ENCODE measurements at regions not wholly inside any gene's neighbourhood (a gene's known extent, or its start where the extent isn't known, plus 50 kb on each side); places are given as distances from the start of the nearest gene placed in this dataset.
"Not testable (repeated sequence)": the region's sequence is repeated elsewhere in the genome, so short reads cannot be mapped to it uniquely, and the experiment has no call there.

DNA sequence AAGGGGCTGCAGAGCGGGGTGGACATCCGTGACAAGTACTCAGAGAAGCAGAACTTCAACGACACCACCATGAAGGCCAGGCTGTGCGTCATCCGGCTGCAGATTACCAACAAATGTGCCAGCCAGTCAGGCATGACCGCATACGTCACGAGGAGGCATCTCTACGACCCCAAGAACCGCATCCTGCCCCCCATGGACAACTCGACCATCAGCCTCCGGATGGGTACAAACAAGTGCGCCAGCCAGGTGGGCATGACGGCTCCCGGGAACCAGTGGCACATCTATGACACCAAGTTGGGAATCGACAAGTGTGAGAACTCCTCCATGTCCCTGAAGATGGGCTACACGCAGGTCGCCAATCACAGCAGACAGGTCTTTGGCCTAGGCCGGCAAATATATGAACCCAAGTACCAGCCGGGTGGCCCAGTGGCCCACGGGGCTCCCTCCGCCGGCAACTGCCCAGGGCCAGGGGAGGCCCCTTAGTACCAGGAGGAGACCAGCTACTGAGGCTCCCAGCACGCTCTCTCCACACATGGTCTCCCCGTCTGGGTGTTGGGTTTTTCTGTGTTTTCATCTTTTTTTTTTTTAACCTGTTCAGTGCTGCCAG lies 133.4 kb upstream of the TEKT4 start:
- not testable (repeated sequence) for DNase-seq

DNA sequence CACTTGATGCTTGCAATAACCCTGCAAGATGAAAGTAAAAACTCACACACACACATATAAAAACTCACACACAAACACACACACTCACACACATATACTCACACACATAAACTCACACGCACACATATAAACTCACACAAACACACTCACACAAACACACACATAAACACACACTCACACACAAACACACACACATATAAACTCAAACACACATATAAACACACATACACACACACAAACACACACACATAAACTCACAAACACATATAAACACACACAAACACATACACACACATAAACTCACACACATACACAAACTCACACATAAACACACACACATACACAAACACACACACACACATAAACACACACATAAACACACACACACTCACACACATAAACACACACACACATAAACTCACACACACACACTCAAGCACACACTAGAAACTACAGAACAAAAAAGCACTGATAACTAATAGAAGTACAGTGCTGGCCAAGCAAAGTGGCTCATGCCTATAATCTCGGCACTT lies 117.7 kb upstream of the TEKT4 start:
- no peak for DNase-seq

DNA sequence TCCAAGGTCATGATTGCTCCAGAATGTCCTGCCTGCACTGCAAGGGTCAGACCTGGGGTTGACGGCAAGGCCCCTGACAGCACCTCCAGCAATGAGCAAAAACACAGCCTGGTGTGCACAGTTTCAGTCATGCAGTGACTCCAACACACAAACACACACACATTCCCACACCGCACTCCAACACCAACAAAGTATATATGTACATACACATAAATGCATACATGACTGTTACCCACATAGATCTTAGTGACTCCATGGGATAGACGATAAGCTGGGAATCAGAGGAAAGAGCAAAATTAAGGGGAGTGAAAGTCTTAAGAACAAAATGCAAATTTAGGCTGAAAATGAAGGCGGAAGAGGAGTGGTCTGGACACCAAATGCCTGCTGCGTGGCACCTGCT lies 112.7 kb upstream of the TEKT4 start:
- DNase-seq: no peak

DNA sequence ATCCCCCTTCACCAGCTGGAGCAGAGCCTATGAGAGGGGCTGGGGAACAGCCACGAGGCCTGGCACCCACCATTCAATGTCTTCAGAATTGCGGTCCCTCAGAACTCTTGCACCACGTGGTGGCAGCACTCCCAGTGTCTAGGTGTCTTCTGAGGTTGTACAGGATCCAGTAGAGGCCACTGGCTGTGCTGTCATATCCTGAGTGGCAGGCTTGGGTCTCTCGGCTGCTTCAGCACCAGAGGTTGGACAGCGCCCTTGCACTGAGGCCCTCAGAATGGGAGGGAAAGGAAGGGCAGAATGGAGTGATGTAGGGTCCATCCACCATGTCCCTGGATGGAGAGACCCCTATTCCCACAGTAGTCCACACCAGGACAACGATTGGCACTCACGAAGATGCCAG lies 112.0 kb upstream of the TEKT4 start:
- DNase-seq: no peak

DNA sequence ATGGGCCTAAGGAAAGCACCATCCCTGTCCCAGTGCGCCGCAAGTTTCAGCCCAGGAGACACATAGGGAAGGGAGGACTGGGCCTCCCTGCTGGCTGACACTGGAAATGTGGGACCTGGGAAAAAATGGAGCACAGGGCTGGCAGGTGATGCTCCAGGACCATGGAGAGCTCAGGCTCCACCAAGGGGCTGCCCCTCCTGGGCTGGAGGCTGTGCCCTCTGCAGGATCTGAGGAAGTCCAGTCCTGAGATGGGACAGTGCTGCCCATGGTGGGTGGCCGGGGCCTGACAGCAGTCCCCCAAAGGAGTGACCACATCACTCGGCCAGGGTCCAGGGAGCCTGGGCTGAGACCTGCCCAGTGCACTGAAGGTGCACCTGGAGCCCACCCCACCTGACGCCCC lies 108.6 kb upstream of the TEKT4 start:
- no peak for DNase-seq

DNA sequence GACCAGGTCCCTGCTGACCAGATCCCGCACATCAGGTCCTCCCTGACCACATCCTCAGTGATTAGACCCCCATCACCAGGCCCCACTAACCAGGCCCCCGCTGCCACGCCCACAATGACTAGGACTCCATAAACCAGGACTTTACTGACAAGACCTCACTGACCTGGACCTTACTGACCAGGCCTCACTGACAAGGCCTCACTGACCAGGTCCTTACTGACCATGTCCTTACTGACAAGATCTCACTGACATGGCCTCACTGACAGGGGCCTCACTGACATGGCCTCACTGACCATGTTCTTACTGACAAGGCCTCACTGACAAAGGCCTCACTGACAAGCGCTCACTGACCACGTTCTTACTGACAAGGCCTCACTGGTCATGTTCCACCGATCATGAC lies 107.9 kb upstream of the TEKT4 start:
- DNase-seq: no peak

DNA sequence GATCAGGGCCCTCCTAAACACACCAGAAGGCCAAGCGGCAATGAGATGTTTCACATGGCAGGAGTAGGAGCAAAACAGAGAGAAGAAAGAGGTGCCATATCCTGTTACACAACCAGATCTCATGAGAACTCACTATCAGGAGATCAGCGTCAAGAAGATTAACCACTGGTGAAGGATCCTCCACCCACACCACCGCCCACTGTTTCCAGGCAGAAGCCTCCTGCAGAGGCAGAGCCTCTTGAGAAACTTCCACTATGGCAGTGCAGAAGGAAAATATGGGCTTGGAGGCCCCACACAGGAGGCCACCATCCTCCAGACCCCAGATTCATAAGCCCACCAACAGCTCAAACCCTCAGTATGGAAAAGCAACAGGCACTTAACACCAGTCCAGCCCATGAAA lies 106.9 kb upstream of the TEKT4 start:
- not testable (repeated sequence) for DNase-seq

DNA sequence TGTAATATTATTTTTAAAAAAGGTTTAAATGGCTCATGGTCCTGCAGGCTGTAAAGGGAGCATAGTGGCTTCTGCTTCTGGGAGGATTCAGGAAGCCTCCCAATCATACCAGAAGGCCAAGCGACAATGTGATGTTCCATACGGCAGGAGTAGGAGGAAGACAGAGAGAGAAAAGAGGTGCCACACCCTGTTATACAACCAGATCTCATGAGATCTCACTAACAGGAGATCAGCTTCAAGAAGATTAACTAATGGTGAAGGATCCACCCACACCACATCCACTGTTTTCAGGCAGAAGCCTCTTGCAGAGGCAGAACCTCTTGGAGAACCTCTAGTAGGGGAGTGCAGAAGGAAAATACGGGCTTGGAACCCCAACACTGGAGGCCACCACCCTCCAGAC lies 103.9 kb upstream of the TEKT4 start:
- DNase-seq: no peak

DNA sequence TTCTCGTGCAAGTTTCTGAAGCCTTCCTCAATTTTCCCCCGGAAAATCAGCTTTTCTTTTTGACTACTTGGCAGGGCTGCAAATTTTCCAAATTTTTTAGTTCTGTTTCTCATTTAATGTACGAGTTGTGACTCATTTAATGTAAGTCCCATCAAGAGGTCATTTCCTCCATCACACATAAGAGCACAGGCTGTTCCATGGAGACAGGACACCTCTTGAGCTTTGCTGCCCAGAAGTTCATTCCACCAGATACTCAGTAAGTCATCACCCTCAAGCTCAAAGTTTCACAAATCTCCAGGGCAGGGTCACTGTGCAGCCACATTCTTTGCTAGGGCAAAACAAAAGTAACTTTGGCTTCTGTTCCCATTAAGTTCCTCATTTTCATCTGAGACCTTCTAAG lies 101.5 kb upstream of the TEKT4 start:
- no peak for DNase-seq

DNA sequence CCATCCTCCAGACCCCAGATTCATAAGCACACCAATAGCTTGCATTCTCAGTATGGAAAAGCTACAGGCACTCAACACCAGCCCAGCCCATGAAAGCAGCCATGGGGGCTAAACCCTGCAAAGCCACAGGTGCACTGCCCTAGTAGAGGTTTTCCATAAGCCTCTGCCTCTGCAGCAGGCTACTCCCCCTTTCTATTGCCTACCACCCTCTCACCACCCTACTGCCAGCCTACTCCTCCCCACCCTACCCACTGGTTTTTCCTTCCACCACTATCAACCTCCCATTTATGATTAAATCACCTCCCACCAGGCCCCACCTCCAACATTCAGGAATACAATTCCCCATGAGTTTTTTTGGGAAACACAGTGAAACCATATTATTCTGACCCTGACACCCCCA lies 96.4 kb upstream of the TEKT4 start:
- no peak for DNase-seq

DNA sequence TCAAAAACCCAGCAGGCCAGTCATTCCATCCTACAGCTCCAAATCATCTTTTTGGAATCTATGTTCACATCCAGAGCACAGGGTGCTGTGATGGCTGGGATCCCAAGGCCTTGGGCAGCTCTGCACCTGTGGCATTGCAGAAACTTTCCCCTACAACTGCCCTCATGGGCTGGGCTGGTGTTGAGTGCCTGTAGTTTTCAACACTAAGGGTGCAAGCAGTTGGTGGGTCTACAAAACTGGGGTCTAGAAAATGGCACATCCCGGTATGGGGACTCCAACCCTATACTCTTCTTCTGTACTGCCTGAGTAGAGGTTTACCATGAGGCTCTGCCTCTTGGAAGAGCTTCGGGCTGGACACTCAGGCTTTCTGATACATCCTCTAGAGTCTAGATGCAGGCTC lies 95.2 kb upstream of the TEKT4 start:
- no peak for DNase-seq

DNA sequence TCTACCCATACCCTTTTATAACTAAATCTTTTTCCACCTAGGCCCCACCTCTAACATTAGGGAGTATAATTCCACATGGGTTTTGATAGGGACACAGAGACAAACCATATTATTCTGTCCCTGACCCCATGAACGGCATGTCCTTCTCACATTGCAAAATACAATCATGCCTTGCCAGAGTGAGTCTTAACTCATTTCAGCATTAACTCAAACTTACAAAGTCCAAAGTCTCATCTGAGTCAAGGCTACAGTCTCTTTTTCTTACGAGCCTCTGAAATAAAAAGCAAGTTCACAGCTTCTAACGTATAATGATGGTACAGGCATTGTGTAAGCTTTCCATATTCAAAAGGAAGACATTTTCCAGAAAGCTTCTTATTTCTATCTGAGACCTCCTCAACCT lies 86.1 kb upstream of the TEKT4 start:
- not testable (repeated sequence) for DNase-seq

DNA sequence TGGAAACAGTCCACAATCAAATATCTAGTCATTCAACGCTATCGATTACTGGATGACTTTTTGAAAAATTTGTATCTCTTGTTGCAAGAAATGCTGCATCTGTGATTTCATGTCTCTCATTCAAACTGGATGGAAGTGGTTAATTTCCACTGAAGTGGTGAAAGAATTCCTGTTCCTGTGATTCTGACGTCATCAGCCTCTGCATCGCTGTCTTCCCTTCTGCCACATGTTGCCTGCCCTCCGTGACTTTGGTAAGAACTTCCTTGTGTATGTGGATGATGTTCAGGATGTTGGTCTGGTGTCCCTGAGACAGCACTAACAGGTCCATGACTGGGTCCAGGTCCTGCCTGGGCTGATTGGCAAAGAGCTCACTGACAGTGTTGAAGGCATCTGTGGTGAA lies 84.8 kb upstream of the TEKT4 start:
- not testable (repeated sequence) for DNase-seq

DNA sequence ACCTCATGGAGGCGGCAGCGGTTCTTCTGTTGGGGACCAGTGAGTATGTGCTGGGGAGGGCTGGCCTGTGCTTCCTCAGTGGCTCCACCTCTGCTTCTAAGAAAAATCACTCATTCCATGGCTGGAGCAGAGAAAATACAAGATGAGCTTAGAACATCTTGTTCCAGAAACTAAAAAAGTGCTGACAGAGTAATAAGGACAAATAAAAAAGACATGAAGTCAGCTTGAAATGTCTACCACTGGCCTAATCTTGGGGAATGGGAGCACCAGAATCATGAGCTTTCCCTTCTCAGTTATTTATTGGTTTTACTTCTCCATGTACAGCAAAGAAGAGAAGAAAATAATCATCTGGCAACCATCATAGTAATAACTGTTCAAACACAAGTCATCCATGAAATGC lies 81.1 kb upstream of the TEKT4 start:
- not testable (repeated sequence) for DNase-seq

DNA sequence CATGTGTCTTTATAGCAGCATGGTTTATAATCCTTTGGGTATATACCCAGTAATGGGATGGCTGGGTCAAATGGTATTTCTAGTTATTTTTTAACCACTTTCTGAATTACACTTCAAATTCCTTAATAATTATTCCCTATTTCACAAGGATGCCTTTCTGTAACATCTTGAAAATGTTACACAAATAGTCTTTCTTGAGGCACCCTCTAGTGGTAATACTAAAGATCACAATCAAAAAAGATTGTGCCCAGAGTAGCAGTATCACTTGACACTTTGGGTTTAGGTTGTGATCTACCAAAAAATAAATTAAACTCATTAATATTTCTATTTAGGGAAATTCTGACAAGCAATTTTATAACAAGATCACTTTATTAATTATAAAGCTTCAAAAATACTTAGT lies 74.0 kb upstream of the TEKT4 start:
- DNase-seq: not testable (repeated sequence)
